Suppressor macrophage (primary cell): ENCODE measurements at regions not wholly inside any gene's neighbourhood (a gene's known extent, or its start where the extent isn't known, plus 50 kb on each side); places are given as distances from the start of the nearest gene placed in this dataset.

Experiments
- DNase-seq, 4 experiments: peaks; one replicate each; pipeline ENCODE4 v3.0.0-alpha.2; 2020 to 2022

DNA sequence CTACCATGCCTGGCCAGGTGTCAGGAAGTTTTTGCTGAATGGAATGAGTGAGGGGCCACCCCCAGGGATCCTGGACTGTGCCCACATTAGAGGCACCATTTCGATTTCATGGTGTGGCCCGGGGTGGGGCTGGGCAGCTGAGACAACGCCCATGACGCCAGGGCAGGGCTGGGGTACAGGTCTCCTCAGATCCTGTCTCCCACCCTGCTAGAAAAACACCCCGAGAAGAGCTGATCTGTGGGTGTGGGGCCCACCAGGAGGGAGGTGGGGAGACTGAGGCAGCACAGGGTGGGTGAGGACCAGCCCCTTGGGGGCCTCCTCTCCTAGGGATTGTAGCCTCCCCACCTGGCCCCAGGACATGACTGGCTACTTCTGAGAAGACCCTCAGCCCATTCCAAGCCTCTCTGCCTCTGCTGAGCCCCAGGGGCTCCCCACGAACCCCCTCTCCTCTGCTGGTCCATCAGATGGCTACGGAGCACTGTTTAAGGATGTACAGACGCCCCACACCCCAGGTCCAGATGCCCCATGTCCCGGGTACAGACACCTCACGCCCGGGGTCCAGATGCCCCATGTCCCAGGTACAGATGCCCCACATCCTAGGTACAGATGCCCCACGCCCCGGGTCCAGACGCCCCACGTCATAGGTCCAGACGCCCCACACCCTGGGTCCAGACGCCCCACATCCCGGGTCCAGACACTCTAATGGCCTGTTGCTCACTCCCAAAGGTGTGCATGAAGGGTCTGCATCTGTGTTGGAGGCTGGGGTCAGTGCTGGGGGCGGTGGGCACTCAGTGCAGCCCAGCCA is 99.4 kb downstream of the MICALL2 start:
- DNase-seq, result no peak

DNA sequence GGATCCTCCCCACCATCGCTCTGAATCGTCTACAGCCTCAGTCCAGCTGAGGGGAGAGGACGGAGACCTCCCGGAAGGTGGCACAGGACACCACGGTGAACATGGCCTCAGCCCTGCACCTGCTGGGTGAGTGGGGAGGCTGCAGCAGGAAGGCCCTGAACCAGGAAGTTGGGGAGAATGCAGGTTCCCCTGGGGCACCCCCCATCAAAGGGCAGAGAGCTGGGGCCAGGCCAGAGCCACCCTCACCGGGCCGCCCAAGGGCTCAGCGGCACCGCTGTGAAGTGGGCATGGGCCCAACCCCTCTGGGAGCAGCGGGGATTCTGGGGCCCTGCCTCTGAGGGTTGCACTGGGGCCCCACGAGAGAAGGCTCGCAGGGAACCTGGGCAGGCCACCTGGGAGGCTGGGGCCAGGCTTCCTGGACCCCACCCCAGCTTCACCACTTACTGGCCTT is 98.7 kb downstream of the MICALL2 start:
- DNase-seq, result no peak

DNA sequence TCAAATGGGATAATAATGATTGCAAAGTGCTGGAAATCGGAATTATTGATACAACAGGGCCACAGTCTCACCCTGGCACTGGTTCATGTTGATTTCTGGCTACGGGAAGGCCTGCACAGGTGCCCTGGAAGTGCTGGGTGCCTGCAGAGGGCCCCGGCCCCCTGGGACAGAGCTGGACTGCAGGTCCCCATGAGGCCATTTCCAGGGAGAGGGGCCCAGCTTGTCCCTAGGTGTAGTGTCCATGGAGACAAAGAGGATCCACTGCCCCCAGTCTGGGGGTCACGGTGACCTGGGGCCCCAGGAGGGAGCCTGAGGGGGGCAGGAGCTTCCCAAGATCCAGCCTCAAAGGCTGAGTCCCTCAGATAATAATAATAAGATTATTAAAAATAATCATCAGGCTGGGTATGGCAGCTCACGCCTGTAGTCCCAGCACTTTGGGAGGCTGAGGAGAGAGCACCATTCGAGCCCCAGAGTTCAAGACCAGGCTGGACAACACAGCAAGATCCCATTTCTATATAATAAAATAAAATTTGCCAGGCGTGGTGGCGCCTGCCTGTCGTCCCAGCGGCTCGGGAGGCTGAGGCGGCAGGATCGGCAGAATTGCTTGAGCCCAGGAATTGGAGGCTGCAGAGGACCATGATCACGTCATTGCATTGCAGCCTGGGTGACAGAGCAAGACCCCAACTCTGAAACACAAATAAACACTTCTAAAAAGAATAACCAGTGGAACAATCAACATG is 98.1 kb downstream of the MICALL2 start:
- DNase-seq, result no peak

DNA sequence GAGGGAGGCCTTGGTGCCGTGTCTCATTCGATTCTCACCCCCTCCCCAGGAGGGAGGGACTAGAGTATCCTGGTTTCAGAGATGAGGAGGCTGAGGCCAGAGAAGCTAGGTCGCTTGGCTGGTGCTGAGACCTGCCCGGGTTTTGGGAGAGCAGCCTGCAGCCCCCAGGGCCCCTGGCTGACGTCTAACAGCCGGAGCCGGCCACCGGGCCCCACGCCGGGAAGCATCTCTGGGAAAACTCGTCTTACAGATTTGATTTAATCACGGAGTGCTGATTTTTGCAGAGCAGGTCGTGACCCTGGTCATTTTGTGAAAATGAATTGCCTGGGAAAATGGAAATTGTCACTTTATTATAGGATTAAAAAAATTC is 97.5 kb downstream of the MICALL2 start:
- no peak for DNase-seq

DNA sequence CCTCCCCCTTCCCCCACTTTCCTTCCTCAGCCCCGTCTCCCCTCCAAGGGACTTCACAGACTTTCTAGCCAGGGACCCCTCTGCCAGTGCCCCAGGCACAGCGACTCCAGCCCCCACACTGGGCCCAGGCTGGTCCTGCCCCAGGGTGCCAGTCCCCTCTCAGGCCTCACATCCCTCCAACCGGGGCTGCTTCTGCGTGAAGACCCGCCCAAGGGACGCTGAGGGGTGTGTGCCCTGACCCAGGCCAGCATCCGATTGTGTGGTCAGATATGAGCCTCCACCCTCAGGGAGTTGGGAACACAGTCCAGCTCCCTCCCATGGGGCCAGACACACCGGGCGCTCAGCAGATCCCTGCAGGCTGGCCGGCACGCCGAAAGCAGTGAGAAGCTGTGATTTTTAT is 97.0 kb downstream of the MICALL2 start:
- DNase-seq, result no peak

DNA sequence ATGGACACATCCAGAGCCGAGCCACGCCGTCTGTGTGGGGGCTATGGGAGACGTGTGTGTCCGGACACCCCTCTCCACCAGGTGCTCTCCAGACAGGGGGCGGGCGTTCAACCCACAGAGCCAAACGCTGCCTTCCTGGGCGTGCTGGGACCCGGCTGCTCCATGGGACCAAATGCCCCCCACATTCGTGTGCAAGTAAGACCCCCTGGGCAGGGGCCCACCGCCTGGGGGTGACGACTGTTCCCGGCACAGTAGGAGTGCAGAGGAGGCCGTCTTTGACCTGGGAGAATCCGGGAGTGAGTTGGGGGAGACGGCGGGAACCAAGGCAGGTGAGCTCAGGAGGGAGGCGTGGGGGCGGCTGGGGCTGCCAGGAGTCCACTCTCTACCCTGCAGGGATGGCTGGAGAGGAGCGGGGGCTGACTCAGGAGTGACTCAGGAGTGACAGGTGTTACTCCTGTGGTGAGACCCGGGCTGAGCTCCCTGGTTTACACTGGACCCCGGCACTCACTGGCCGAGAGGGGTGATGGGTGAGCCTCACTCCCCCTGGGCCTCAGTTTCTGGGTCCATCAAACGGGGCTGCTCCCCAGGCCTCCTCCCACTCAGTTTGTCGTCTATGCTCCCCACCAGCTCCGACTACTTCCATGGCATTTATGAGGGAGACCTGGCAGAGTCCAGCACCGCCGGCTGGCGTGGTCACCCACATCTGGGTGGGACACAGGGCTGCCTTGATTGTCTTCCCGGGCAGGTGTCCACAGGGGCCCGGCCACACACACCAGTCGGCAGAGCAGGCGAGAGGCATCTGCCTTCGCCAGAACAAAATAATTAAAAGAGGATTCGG is 95.0 kb downstream of the MICALL2 start:
- no peak for DNase-seq

DNA sequence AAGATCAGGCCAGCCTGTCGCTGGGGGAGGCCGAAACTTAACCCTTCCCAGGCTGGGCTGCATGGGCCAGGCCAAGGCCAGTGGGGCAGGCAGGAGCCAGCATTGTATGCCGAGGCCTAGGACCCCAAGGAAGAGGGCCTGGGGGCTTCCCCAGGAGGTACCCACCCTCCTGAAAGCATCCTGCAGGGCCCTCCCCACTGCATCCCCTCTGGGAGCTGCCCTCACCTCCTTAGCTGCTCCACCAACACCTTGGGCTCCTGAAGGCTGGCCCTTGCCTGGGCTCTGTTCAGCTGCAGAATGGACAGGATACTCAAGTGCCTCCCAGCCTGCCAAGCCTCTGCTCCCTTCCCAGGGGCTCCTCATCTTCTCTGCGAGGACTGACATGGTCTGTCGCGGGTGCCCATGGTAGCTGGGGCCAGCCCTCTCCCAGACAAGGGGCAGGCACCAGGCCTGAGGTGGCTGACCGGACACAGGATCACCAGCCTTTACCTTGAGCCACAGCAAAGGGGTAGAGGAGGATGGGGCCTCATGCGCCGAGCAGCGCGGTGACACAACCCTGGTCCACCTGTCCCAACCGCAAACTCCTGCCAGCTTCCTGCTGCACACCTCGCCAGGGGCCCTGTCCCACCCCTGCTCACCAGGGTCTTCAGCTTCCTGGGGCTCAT is 94.2 kb downstream of the MICALL2 start:
- DNase-seq, result no peak

DNA sequence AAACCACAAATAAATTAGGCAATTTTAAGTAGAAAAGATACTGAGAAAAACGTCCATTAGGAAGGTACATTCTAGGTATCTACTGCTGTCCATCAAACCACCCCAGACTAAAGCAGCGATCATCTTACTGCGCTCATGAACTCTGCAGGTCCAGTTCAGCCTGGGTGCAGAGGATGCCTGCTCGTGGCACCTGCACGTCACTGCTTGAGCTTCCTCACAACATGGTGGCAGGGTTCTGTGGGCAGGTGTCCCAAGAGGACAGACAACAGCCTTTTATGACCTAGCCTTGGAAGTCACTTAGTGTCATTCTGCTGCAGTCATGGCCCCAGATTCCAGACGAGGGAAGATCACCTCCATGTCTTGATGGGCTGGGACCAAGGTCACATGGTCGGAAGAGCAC is 93.4 kb downstream of the MICALL2 start:
- DNase-seq, result no peak

DNA sequence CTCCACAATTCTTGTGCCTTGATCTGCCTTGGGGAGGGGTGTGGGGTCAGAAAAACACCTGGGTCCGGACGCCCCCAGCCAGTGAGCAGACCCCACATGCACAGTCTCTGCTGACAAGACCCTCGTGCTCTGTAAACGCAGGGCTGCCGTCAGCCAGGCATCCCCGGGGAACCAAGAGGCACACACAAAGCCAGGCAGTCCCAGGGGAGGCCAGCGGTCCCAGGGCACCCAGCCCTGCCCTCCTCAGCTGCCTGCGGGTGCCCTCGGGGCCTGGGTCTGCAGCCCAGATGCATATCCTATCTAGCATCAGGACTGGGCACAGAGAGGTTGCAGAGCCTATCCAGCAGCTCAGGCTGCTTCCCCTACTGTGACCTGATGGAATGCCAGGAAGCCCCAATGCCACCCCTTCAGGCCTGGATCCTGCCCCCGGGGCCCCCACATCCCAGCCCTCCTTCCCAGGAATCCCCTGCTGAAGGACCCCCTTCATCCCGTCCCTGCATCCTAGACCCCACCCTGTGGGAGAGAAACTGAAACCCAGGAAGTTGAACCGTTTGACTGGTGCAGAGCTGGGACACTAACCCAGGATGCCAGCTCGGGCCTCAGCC is 92.4 kb downstream of the MICALL2 start:
- no peak for DNase-seq

DNA sequence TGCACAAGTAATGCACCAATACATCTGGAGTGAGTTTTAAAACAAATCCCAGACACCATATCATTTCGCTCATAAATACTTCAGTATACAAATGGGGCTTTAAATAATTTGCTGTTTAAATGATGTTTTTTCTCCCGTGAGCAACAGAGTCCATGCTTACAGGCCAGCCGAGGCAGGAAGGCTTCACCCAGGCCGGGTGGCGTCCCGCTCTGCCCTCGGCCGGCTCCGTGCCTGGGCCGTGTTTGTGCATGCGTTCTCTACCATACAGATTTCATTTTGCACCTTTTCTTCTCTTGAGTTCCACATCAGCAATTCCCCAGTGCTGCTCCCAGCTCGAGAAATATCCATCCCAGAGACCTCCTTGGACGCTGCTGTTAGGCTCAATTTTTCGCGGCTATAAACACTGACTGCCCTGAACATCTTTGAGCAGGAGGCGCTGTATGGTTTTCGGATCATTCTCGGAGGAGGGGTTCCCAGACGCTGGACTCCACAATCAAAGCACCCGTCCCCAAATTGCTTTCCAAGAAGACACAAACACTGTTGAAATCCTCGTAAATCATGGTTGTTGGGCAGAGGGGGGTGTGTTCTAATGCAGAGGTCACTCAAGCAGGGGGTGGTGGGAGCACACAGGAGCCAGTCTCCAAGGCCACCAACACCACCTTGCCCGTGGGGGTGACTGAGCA is 91.6 kb downstream of the MICALL2 start:
- no peak for DNase-seq

DNA sequence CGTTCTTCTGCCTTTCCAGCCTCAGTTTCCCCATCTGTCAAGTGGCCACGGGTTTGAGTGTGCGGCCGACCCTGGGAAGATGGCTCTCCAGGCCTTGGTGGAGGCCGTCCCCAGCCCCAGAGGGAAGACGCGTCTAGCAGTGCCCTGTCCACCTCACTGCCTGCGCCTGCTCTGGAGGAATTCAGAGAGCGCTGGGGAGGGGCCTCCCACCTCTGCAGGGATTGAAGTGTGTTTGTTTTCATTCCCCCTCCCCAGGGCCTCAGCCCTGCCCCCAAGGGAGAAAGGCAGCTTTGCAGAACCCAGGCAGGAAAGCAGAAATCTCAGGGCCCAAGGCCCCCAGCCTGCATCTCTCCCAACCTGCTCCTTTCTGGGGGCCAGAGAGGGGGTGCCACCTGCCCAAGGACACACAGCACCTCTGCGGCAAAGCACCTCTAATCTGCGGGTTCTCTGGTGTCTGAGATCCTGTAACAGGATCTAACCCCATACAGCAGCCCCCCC is 91.0 kb downstream of the MICALL2 start:
- DNase-seq, result no peak

DNA sequence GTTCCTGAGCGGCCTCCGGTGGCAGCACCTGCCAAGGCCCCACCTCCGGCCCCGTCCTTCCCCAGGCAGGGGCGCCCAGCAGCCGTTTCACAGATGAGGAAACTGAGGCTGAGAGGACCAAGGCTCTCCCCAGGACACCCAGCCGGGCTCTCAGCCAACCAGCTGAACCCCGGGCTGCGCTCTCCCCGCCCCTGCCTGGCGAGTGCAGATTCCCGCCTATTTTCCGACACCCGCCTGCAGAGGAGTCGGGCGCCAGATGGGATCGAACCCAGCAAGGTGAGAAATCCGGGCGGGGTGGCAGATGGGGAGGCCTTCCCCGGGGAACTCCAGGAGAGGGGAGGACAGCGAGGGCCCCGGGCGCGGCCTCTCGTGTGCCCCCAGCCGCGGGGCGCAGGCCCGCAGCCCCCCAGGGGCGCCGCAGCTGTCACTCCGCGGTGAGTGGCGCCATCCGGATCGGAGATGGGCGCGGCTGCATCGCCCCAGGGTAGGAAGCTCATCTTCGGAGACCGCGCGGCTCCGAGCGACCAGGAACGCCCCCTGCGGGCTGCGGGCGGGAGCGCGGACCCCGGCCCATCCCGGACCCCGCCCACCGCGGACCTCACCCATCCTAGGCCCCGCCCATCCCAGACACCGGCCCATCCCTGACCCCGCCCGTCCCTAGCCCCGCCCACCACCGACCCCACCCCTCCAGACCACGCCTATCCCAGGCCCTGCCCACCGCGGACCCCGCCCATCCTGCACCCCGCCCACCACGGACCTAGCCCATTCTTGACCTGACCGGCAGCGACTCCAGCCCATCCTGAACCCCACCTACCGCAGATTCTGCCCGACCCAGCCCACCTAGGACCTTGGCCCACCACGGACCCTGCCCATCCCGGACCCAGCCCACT is 90.3 kb downstream of the MICALL2 start:
- DNase-seq, result no peak

DNA sequence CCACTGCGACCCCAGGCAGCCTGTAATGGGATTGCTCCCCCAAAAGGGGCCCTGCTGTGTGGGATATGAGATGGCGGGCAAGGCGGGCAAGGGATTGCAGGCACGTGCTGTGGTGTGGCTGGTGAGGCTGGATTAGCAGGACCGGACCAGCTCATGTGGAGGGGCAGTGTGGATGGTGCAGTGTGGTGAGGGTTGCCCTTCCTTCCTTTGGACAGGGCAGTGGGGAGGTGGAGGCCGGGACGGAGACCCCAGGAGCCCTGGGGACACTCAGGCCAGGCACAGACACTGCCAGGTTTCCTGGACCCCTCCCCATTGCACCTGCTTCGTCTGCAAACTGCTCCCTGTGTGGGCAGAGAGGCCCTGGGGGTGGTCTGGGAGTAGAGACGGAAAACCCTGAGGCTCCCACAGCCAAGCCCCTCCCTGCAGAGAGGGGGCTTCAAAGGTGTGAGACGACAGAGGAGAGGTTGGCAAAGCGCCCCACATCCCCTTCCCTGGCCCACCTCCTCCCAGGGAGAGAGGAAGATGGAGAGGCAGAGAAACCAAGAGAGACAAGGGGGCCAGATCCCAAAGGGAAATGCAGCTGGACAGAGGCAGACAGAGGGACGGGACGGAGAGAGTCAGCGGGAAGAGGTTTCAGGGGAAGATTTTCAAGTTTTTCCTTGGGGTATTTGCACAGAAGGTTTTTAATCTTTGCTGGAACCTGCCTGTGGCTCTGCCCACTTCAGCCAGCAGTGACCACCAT is 89.2 kb downstream of the MICALL2 start:
- no peak for DNase-seq

DNA sequence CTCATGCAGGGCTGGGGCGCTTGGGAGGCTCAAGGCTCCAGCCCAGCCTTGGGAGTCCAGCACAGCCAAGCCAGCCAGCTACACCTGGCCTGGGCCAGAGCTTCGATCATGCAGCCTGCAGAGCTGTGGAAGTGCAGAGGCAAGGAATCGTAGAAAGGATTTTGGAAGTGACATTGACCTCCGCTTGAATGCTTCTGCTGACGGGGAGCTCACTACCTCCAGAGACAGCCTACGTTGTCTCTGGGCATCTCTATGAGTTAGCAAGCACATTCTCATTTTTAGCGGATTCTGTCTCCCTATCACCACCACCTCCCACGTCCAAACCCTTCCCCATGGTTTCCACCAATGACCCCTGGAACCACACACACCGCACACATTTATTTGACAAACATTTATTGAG is 88.5 kb downstream of the MICALL2 start:
- DNase-seq, result no peak

DNA sequence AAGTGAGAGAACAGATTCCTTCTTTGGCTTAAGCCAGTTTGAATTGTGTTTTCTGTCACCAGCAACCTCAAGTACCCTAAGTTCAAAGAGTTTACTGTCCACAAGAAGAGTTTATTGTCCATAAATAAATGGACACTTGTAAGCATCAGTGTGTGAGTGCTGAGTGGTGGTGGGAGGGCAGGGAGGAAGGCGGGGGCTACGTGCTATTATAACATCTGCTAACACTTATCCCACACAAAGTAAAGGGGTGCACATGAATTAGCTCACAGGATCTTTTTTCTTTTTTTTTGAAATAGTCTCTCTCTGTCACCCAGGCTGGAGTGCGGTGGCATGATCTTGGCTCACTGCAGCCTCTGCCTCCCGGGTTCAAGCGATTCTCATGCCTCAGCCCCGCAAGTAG is 87.2 kb downstream of the MICALL2 start:
- DNase-seq, result no peak

DNA sequence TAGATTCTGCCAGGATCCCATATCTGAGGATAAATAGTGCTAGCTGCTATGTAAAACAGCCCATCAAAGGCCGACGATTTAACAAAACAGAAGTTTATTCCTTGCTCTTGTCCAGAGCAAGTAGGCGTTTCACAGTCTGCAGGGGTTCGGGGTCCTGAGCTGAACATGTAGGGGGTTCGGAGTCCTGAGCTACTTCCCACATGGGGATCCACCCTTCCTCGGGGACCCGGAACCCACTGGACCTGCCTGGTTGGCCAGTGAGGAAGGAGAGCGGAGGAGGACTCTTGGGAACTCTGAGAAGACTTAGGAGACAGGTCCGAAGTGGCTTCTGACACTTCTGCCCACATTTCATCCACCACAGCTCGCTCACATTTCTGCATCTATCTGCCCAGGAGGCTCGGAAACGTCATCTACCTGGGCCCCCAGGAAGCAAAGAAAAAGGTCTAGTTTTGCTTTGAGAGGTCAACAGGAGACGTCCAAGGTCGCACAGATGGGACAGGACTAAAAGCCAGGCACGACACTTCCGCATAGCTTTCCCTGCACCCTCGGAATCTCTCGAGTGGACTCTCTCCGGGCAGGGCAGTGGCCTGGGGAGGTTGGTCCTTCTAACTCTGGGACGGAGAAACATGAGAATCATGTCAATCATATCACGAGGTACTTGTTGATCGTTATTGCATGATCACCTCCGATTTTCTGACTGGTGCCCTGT is 86.4 kb downstream of the MICALL2 start:
- no peak for DNase-seq

DNA sequence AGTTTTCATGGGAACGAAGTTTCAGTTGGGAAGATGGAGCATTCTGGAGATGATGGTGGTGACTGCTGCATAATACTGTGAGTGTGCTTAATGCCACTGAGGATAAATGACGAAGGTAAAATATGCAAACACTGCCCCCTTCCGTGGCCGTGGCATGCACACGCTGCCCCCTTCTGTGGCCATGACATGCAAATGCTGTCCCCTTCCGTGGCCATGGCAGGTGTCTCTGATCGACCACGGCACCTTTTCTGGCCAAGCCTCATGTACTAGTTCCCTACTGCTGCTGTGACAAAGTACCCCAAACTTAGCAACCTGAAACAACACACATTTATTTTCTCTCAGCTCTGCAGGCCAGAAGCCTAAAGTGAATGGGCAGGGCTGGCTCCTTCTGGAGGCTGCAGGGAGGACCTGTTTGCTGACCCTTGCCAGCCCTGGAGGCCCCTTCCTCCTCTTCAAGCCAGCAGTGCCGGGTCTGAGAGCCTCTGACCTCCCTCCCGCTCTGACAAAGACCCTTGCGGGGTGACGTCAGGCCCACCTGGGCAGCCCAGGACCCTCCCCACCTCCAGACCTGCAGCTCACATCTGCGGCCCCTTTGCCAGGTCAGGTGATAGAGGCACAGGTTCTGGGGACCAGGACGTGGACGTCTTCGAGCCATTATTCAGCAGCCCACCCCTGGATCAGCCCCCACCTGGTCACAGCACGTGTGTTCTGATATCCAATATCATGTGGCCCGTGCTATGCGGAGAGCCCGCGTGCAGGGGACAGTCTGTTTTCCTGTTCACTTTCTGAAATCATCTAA is 82.0 kb downstream of the MICALL2 start:
- DNase-seq, result no peak
